Astrocyte (in vitro differentiated cells and primary cell): ENCODE measurements at regions not wholly inside any gene's neighbourhood (a gene's known extent, or its start where the extent isn't known, plus 50 kb on each side); places are given as distances from the start of the nearest gene placed in this dataset.
"Not testable (repeated sequence)": the region's sequence is repeated elsewhere in the genome, so short reads cannot be mapped to it uniquely, and the experiment has no call there.

Experiments used
- DNase-seq: peaks from one replicate; pipeline ENCODE4 v3.0.0-alpha.2; 2010; ENCODE audit warnings: low read depth
- FAIRE-seq: peaks from 2 replicates; lab custom pipeline; 2011; peaks lifted over from hg19 to GRCh38; lab: Jason Lieb, UNC
- H2AFZ ChIP-seq: 2 replicates; pipeline ENCODE4 v1.6.0; 2012; ENCODE audit warnings: low read depth, low read length, inconsistent platforms
- H3K27ac ChIP-seq: 2 replicates; pipeline ENCODE4 v1.5.1; 2011; ENCODE audit warnings: low read depth, low read length, inconsistent platforms
- H3K27me3 ChIP-seq: 2 replicates; pipeline ENCODE4 v1.6.0; 2011; ENCODE audit warnings: low read length, inconsistent platforms; ENCODE audit not compliant: insufficient read depth
- H3K36me3 ChIP-seq: 2 replicates; pipeline ENCODE4 v1.5.1; 2011; ENCODE audit warnings: low read length, inconsistent platforms; ENCODE audit not compliant: insufficient read depth
- H3K4me1 ChIP-seq: 2 replicates; pipeline ENCODE4 v1.5.1; 2011; ENCODE audit warnings: low read length, inconsistent platforms; ENCODE audit not compliant: insufficient read depth
- H3K4me2 ChIP-seq: 2 replicates; pipeline ENCODE4 v1.6.0; 2012; ENCODE audit warnings: low read length, inconsistent platforms
- H3K4me3 ChIP-seq: 2 replicates; pipeline ENCODE4 v1.5.1; 2011; ENCODE audit warnings: low read depth, mild to moderate bottlenecking, low read length, inconsistent platforms; ENCODE audit not compliant: insufficient read depth
- H3K79me2 ChIP-seq: 2 replicates; pipeline ENCODE4 v1.6.0; 2012; ENCODE audit warnings: mild to moderate bottlenecking, low read length, inconsistent platforms; ENCODE audit not compliant: insufficient read depth
- H3K9ac ChIP-seq: 2 replicates; pipeline ENCODE4 v1.6.0; 2012; ENCODE audit warnings: mild to moderate bottlenecking, low read length, inconsistent platforms
- H3K9me3 ChIP-seq: 2 replicates; pipeline ENCODE4 v1.5.1; 2012; ENCODE audit warnings: low read depth, mild to moderate bottlenecking, low read length, inconsistent platforms; ENCODE audit not compliant: insufficient read depth
- H4K20me1 ChIP-seq: 2 replicates; pipeline ENCODE4 v1.6.0; 2012; ENCODE audit warnings: low read length, inconsistent platforms; ENCODE audit not compliant: insufficient read depth
- H3K27ac Mint-ChIP-seq: one replicate; pipeline ENCODE4 v1.8.0; 2021; ENCODE audit warnings: mild to moderate bottlenecking, mixed read lengths; ENCODE audit not compliant: unreplicated experiment
- H3K27me3 Mint-ChIP-seq: one replicate; pipeline ENCODE4 v1.8.0; 2021; ENCODE audit warnings: low read depth, mixed read lengths; ENCODE audit not compliant: unreplicated experiment
- H3K36me3 Mint-ChIP-seq: one replicate; pipeline ENCODE4 v1.8.0; 2021; ENCODE audit warnings: low read depth, mixed read lengths; ENCODE audit not compliant: unreplicated experiment
- H3K4me1 Mint-ChIP-seq: one replicate; pipeline ENCODE4 v1.8.0; 2021; ENCODE audit warnings: low read depth, mixed read lengths; ENCODE audit not compliant: unreplicated experiment
- H3K4me3 Mint-ChIP-seq: one replicate; pipeline ENCODE4 v1.8.0; 2021; ENCODE audit warnings: mild to moderate bottlenecking, moderate library complexity, mixed read lengths; ENCODE audit not compliant: unreplicated experiment
- H3K9me3 Mint-ChIP-seq: one replicate; pipeline ENCODE4 v1.8.0; 2021; ENCODE audit warnings: mild to moderate bottlenecking, mixed read lengths; ENCODE audit not compliant: unreplicated experiment
- EZH2 ChIP-seq: IDR thresholded peaks from 2 replicates; pipeline ENCODE4 v1.6.1; 2012; ENCODE audit warnings: mild to moderate bottlenecking, low read length, inconsistent platforms; ENCODE audit not compliant: insufficient read depth
- TF ChIP-seq, protein P1 (sequence below): IDR thresholded peaks from 2 replicates; pipeline ENCODE4 v1.5.1; 2011; ENCODE audit warnings: low read depth, mild to moderate bottlenecking, inconsistent platforms, low read length, moderate library complexity; ENCODE audit not compliant: insufficient read depth

DNA sequence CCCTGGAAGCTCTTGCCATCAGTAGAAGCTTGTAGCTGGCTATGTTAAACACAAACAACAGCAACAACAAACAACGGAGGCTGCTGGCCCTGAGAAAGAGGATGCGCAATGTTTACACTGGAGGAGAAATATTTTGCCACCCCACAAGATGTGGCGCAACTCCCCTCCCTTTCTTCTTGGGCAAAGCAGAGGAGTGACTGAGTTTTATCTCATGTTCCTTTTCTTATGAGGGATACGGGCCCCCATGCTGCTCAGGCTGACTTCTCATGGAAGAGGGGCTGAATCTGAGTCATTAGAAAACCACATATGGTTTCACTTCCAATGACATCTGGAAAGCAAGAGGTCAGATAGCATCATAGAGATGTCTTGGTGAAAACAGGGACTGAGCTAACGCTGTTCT, 75.9 kb upstream of the HDDC2 start:
- no peak overlapping the region for H2AFZ ChIP-seq
- FAIRE-seq = no peak
- H3K27ac Mint-ChIP-seq = peak overlapping the region; percentile 89
- H3K36me3 ChIP-seq = no peaks in the 10 kb centered on the region
- H3K79me2 ChIP-seq = no peaks in the 10 kb centered on the region
- no peaks in the 10 kb centered on the region for H3K36me3 Mint-ChIP-seq
- no peaks in the 10 kb centered on the region for H3K9me3 Mint-ChIP-seq
- H3K9ac ChIP-seq = peak overlapping the region; percentile 42
- no peaks in the 10 kb centered on the region for H3K9me3 ChIP-seq
- H4K20me1 ChIP-seq = no peaks in the 10 kb centered on the region
- H3K4me2 ChIP-seq = peak overlapping the region; percentile 49
- peak overlapping the region; percentile 63 for H3K27ac ChIP-seq
- H3K27me3 ChIP-seq = no peaks in the 10 kb centered on the region
- H3K4me1 Mint-ChIP-seq = peaks cover 23% of the 10 kb centered on the region
- H3K4me1 ChIP-seq = peaks cover 6% of the 10 kb centered on the region
- no peak overlapping the region for H3K4me3 ChIP-seq
- no peak overlapping the region for H3K4me3 Mint-ChIP-seq
- peaks cover 3% of the 10 kb centered on the region for H3K27me3 Mint-ChIP-seq
- TF ChIP-seq, protein P1, sequence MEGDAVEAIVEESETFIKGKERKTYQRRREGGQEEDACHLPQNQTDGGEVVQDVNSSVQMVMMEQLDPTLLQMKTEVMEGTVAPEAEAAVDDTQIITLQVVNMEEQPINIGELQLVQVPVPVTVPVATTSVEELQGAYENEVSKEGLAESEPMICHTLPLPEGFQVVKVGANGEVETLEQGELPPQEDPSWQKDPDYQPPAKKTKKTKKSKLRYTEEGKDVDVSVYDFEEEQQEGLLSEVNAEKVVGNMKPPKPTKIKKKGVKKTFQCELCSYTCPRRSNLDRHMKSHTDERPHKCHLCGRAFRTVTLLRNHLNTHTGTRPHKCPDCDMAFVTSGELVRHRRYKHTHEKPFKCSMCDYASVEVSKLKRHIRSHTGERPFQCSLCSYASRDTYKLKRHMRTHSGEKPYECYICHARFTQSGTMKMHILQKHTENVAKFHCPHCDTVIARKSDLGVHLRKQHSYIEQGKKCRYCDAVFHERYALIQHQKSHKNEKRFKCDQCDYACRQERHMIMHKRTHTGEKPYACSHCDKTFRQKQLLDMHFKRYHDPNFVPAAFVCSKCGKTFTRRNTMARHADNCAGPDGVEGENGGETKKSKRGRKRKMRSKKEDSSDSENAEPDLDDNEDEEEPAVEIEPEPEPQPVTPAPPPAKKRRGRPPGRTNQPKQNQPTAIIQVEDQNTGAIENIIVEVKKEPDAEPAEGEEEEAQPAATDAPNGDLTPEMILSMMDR = no peak
- no peak for TF ChIP-seq EZH2
- DNase-seq = peak; percentile 10

DNA sequence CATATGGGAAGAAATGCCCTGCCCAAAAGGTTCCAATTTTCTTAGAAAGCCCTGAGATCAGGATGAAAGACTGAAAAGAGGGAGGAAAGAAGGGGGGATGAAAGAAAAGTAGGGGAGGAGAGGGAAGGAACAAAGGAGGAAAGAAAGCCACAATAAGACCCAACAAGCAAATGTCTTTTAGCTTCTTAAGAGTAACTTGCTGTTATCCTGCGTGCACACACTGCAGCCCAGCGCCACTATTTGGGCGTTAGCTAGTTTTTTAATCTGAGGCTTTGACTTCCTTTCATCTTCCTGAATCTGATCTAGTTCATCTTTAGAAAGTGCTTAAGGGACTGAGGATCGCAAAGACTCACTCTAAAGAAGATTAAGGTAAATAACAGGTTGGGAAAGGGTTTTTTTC, 77.4 kb upstream of the HDDC2 start:
- Histone ChIP-seq H3K9ac (no peak overlapping the region), H3K36me3 (no peaks in the 10 kb centered on the region), H2AFZ (no peak overlapping the region), H3K4me2 (no peak overlapping the region), H3K9me3 (no peaks in the 10 kb centered on the region), H3K79me2 (no peaks in the 10 kb centered on the region), H3K27me3 (no peaks in the 10 kb centered on the region), H3K4me3 (no peak overlapping the region), H3K27ac (no peak overlapping the region), H4K20me1 (no peaks in the 10 kb centered on the region), H3K4me1 (peaks cover 6% of the 10 kb centered on the region)
- Mint-ChIP-seq H3K36me3 (no peaks in the 10 kb centered on the region), H3K4me3 (no peak overlapping the region), H3K27ac (no peak overlapping the region), H3K9me3 (no peaks in the 10 kb centered on the region), H3K4me1 (peaks cover 23% of the 10 kb centered on the region), H3K27me3 (no peaks in the 10 kb centered on the region)
- FAIRE-seq (no peak), DNase-seq (no peak)
- TF ChIP-seq EZH2 = no peak
- TF ChIP-seq, protein P1 = no peak

DNA sequence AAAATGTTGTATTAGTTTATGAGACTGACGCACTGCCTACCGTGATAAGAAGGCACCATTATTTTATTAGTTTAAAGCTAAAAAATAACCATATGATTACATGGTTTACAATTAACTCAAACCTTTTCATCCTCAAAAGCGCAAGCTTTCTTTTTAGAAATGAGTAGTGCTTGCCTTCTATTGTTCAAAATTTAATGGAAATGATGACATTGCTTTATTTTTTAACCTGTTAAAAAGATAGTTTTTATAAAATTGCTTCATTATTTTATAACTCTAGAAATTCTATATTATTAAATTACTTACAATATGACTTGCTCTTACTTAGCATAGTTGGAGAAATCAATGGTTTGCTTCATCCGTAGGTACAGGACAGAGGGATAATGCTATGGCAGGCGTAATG, 78.7 kb upstream of the HDDC2 start:
- Histone ChIP-seq H3K27me3 (no peaks in the 10 kb centered on the region), H2AFZ (no peak overlapping the region), H3K79me2 (no peaks in the 10 kb centered on the region), H4K20me1 (no peaks in the 10 kb centered on the region), H3K36me3 (no peaks in the 10 kb centered on the region), H3K4me3 (no peak overlapping the region), H3K27ac (no peak overlapping the region), H3K9me3 (no peaks in the 10 kb centered on the region), H3K4me2 (no peak overlapping the region), H3K9ac (no peak overlapping the region), H3K4me1 (peaks cover 6% of the 10 kb centered on the region)
- FAIRE-seq (no peak), DNase-seq (no peak)
- Mint-ChIP-seq H3K9me3 (no peaks in the 10 kb centered on the region), H3K4me1 (peaks cover 23% of the 10 kb centered on the region), H3K27me3 (no peaks in the 10 kb centered on the region), H3K27ac (no peak overlapping the region), H3K4me3 (no peak overlapping the region), H3K36me3 (no peaks in the 10 kb centered on the region)
- no peak for TF ChIP-seq EZH2
- TF ChIP-seq, protein P1 = no peak

DNA sequence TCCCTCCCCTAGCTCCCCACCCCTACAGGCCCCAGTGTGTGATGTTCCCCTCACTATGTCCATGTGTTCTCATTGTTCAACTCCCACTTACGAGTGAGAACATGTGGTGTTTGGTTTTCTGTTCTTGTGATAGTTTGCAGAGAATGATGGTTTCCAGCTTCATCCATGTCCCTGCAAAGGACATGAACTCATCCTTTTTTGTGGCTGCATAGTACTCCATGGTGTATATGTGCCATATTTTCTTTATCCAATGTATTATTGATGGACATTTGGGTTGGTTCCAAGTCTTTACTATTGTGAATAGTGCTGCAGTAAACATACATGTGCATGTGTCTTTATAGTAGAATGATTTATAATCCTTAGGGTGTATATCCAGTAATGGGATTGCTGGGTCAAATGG, 84.6 kb upstream of the HDDC2 start:
- not testable (repeated sequence) for H3K4me3 Mint-ChIP-seq, FAIRE-seq, H3K36me3 ChIP-seq, DNase-seq, H3K4me1 ChIP-seq, H3K4me2 ChIP-seq, H4K20me1 ChIP-seq, H3K9me3 Mint-ChIP-seq, H2AFZ ChIP-seq, H3K79me2 ChIP-seq, H3K36me3 Mint-ChIP-seq, H3K4me3 ChIP-seq, H3K4me1 Mint-ChIP-seq, H3K27ac ChIP-seq, H3K27ac Mint-ChIP-seq, H3K27me3 Mint-ChIP-seq, H3K9me3 ChIP-seq, H3K9ac ChIP-seq, H3K27me3 ChIP-seq
